GM12891 (cell line): ENCODE measurements at regions not wholly inside any gene's neighbourhood (a gene's known extent, or its start where the extent isn't known, plus 50 kb on each side); places are given as distances from the start of the nearest gene placed in this dataset.

ENCODE experiments used
- POLR2A ChIP-seq: IDR thresholded peaks from 2 replicates; pipeline ENCODE4 v1.6.1; 2011; ENCODE audit warnings: low read depth, low read length, control low read depth
- POLR2AphosphoS5 ChIP-seq: IDR thresholded peaks from 2 replicates; pipeline ENCODE4 v1.6.1; 2011; ENCODE audit warnings: low read depth, low read length, control low read depth
- TAF1 ChIP-seq: IDR thresholded peaks from 2 replicates; pipeline ENCODE4 v1.6.1; 2011; ENCODE audit warnings: low read depth, low read length, control low read depth

GRCh38 chr13:33904431-33904830 is 86.5 kb downstream of the RFC3 start:
- TF ChIP-seq POLR2A, result no peak
- no peak for TF ChIP-seq POLR2AphosphoS5
- no peak for TF ChIP-seq TAF1
